Smooth muscle cell (in vitro differentiated cells): ENCODE measurements at regions not wholly inside any gene's neighbourhood (a gene's known extent, or its start where the extent isn't known, plus 50 kb on each side); places are given as distances from the start of the nearest gene placed in this dataset.

Source experiments
- DNase-seq: peaks from one replicate; lab custom pipeline; 2025; ENCODE audit not compliant: unreplicated experiment; lab: John Stamatoyannopoulos, UW
- H2AFZ ChIP-seq: fragments of 200-600 bp; sonication (generic); 2 replicates; pipeline ENCODE4 v1.6.0; 2016; ENCODE audit warnings: antibody characterized with exemption, low read depth, mild to moderate bottlenecking
- H3F3A ChIP-seq: fragments of 200-600 bp; sonication (generic); 2 replicates; pipeline ENCODE4 v1.6.0; 2017; ENCODE audit warnings: antibody characterized with exemption, low read depth
- H3K27ac ChIP-seq: fragments of 200-600 bp; sonication (generic); 2 replicates; pipeline ENCODE4 v1.5.1; 2016; ENCODE audit warnings: low read depth, mild to moderate bottlenecking
- H3K27me3 ChIP-seq: fragments of 200-600 bp; sonication (generic); 2 replicates; pipeline ENCODE4 v1.6.1; 2016; ENCODE audit warnings: low read depth, mild to moderate bottlenecking
- H3K36me3 ChIP-seq: fragments of 200-600 bp; sonication (generic); 2 replicates; pipeline ENCODE4 v1.5.1; 2016; ENCODE audit warnings: low read depth
- H3K4me1 ChIP-seq: fragments of 200-600 bp; sonication (generic); 2 replicates; pipeline ENCODE4 v1.5.1; 2016; ENCODE audit warnings: low read depth
- H3K4me2 ChIP-seq: fragments of 200-600 bp; sonication (generic); 2 replicates; pipeline ENCODE4 v1.6.0; 2016; ENCODE audit warnings: mild to moderate bottlenecking
- H3K4me3 ChIP-seq: fragments of 200-600 bp; sonication (generic); 2 replicates; pipeline ENCODE4 v1.5.1; 2016; ENCODE audit warnings: mild to moderate bottlenecking
- H3K79me2 ChIP-seq: fragments of 200-600 bp; sonication (generic); 2 replicates; pipeline ENCODE4 v1.6.0; 2016; ENCODE audit warnings: low read depth, mild to moderate bottlenecking
- H3K9ac ChIP-seq: fragments of 200-600 bp; sonication (generic); 2 replicates; pipeline ENCODE4 v1.6.0; 2016; ENCODE audit warnings: low read depth
- H3K9me3 ChIP-seq: fragments of 200-600 bp; sonication (generic); replicated peaks from 2 replicates; pipeline ENCODE4 v1.5.1; 2016; ENCODE audit warnings: low read depth
- H4K20me1 ChIP-seq: fragments of 200-600 bp; sonication (generic); 2 replicates; pipeline ENCODE4 v1.6.0; 2016; ENCODE audit warnings: low read depth
- CTCF ChIP-seq: fragments of 200-600 bp; sonication (generic); IDR thresholded peaks from 2 replicates; pipeline ENCODE4 v1.5.1; 2017; ENCODE audit warnings: borderline replicate concordance, mild to moderate bottlenecking, antibody characterized with exemption; ENCODE audit not compliant: insufficient read depth, poor library complexity, severe bottlenecking
- WGBS: methylation state at CpG from one replicate; pipeline ENCODE4 v1.1.7; 2016; ENCODE audit warnings: low lambda C conversion rate; 5-methylcytosine and 5-hydroxymethylcytosine counted together

DNA sequence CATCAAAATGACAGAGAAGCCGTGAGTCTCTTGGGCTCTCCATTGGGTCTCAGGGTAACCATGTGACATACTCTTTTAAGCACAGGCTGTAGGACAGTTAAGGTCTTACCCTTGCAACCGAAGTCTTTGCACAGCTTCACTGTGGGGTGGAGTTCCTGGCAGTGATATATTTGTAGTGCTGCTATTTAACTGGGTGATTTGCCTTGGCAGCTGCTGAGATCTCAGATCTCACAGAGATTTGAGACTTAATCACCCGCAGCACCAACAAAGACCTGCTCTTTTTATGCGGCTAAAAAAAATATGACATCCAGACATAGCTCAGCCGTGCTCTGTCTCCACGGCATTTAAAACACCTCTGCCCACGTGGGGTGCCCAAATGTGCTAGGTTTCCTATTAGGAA lies 63.4 kb upstream of the NPTX2 start:
- no peaks in the 10 kb centered on the region for H3K9me3 ChIP-seq
- H4K20me1 ChIP-seq: no peaks in the 10 kb centered on the region
- H3K9ac ChIP-seq: no peak overlapping the region
- TF ChIP-seq CTCF: no peak
- no peak overlapping the region for H3K4me2 ChIP-seq
- no peaks in the 10 kb centered on the region for H3K79me2 ChIP-seq
- H3K4me3 ChIP-seq: no peak overlapping the region
- WGBS: 86% methylated on average over 7 of the region's 7 CpGs
- no peaks in the 10 kb centered on the region for H3K36me3 ChIP-seq
- H2AFZ ChIP-seq: no peak overlapping the region
- no peaks in the 10 kb centered on the region for H3K27me3 ChIP-seq
- DNase-seq: no peak
- H3K4me1 ChIP-seq: no peaks in the 10 kb centered on the region
- no peaks in the 10 kb centered on the region for H3F3A ChIP-seq
- no peak overlapping the region for H3K27ac ChIP-seq

GRCh38 chr7:98551611-98552273 lies 65.3 kb upstream of the NPTX2 start:
- Histone ChIP-seq H3K79me2 (no peaks in the 10 kb centered on the region), H3K9me3 (no peaks in the 10 kb centered on the region), H4K20me1 (no peaks in the 10 kb centered on the region), H3K27ac (no peak overlapping the region), H3F3A (no peaks in the 10 kb centered on the region), H3K9ac (no peak overlapping the region), H2AFZ (no peak overlapping the region), H3K36me3 (no peaks in the 10 kb centered on the region), H3K27me3 (no peaks in the 10 kb centered on the region), H3K4me2 (no peak overlapping the region), H3K4me3 (no peak overlapping the region), H3K4me1 (no peaks in the 10 kb centered on the region)
- no peak for DNase-seq
- TF ChIP-seq CTCF: no peak
- 82% methylated on average over 9 of the region's 9 CpGs for WGBS

- H3K36me3 ChIP-seq: no peaks in the 10 kb centered on the region
- no peaks in the 10 kb centered on the region for H3K4me1 ChIP-seq
- H3K79me2 ChIP-seq: no peaks in the 10 kb centered on the region
- no peak for TF ChIP-seq CTCF
- 80% methylated on average over 6 of the region's 6 CpGs for WGBS
- no peaks in the 10 kb centered on the region for H3K27me3 ChIP-seq
- H3K27ac ChIP-seq: no peak overlapping the region
- no peak overlapping the region for H3K4me3 ChIP-seq
- H3K9ac ChIP-seq: no peak overlapping the region
- DNase-seq: no peak
- H4K20me1 ChIP-seq: no peaks in the 10 kb centered on the region
- H3F3A ChIP-seq: no peaks in the 10 kb centered on the region
- no peak overlapping the region for H2AFZ ChIP-seq
- no peak overlapping the region for H3K4me2 ChIP-seq
- H3K9me3 ChIP-seq: no peaks in the 10 kb centered on the region
Measured at GRCh38 chr7:98548971-98549370, 68.1 kb upstream of the NPTX2 start.

DNA sequence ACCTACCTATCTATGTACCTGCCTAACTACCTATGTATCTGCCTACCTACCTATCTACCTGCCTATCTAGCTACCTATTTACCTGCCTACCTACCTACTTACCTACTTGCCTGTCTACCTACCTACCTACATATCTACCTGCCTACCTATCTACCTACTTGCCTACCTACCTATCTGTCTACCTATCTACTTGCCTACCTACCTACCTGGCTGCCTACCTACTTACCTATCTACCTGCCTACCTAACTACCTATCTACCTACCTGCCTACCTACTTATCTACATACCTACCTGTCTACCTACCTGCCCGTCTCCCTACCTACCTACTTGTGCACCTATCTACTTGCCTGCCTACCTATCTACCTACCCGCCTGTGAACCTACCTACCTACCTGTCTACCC lies 68.7 kb upstream of the NPTX2 start:
- Histone ChIP-seq H3K27me3 (no peaks in the 10 kb centered on the region), H4K20me1 (no peaks in the 10 kb centered on the region), H3K4me1 (no peaks in the 10 kb centered on the region), H3K4me3 (no peak overlapping the region), H3F3A (no peaks in the 10 kb centered on the region), H3K27ac (no peak overlapping the region), H3K36me3 (no peaks in the 10 kb centered on the region), H3K4me2 (no peak overlapping the region), H3K9ac (no peak overlapping the region), H3K9me3 (no peaks in the 10 kb centered on the region), H2AFZ (no peak overlapping the region), H3K79me2 (no peaks in the 10 kb centered on the region)
- TF ChIP-seq CTCF: no peak
- no peak for DNase-seq
- WGBS: 92% methylated on average over 2 of the region's 2 CpGs
